ENCODE measurements at regions not wholly inside any gene's neighbourhood (a gene's known extent, or its start where the extent isn't known, plus 50 kb on each side); places are given as distances from the start of the nearest gene placed in this dataset.

- no peak for DNase-seq
These were observed 168.8 kb downstream of the TANC2 start for GRCh38 chr17:63134867-63135266.

GRCh38 chr17:63136369-63137012, 170.5 kb downstream of the TANC2 start:
- DNase-seq = no peak

GRCh38 chr17:63137163-63137562, 171.1 kb downstream of the TANC2 start:
- DNase-seq = no peak

GRCh38 chr17:63138713-63139112, 172.7 kb downstream of the TANC2 start:
- no peak for DNase-seq

GRCh38 chr17:63139356-63139755, 173.3 kb downstream of the TANC2 start:
- DNase-seq = no peak

- DNase-seq = peak; percentile 51 to 71
These were observed 174.2 kb downstream of the TANC2 start for GRCh38 chr17:63140255-63140654.

GRCh38 chr17:63142836-63143235, 176.8 kb downstream of the TANC2 start:
- DNase-seq = no peak

GRCh38 chr17:63150490-63150889, 184.5 kb downstream of the TANC2 start:
- DNase-seq = peak; percentile 56 to 87

GRCh38 chr17:63150994-63151464, 185.0 kb downstream of the TANC2 start:
- peak; percentile 89 to 90 for DNase-seq

GRCh38 chr17:63151941-63152523, 186.0 kb downstream of the TANC2 start:
- DNase-seq = peak in 1 of 2 experiments; percentile 71

GRCh38 chr17:63153488-63153887, 187.5 kb downstream of the TANC2 start:
- DNase-seq = no peak

- DNase-seq = no peak
These were observed 188.7 kb downstream of the TANC2 start for GRCh38 chr17:63154586-63155244.

- DNase-seq = no peak
These were observed 191.0 kb downstream of the TANC2 start for GRCh38 chr17:63156986-63157385.

GRCh38 chr17:63162406-63163157, 196.5 kb downstream of the TANC2 start:
- peak; percentile 30 to 43 for DNase-seq

- DNase-seq = no peak
These were observed 197.1 kb downstream of the TANC2 start for GRCh38 chr17:63163158-63163520.

GRCh38 chr17:63165400-63165799, 199.4 kb downstream of the TANC2 start:
- no peak for DNase-seq

GRCh38 chr17:63170795-63171194, 204.8 kb downstream of the TANC2 start:
- DNase-seq = no peak

- peak in 1 of 2 experiments; percentile 26 for DNase-seq
These were observed 205.7 kb downstream of the TANC2 start for GRCh38 chr17:63171428-63172393.

GRCh38 chr17:63173450-63173849, 207.4 kb downstream of the TANC2 start:
- DNase-seq = no peak

GRCh38 chr17:63173903-63174302, 207.9 kb downstream of the TANC2 start:
- no peak for DNase-seq

GRCh38 chr17:63178530-63178929, 212.5 kb downstream of the TANC2 start:
- no peak for DNase-seq

- no peak for DNase-seq
These were observed 215.8 kb downstream of the TANC2 start for GRCh38 chr17:63181856-63182255.

All from NCI-H524 (cell line).